ENCODE measurements at regions not wholly inside any gene's neighbourhood (a gene's known extent, or its start where the extent isn't known, plus 50 kb on each side); places are given as distances from the start of the nearest gene placed in this dataset.
"Not testable (repeated sequence)": the region's sequence is repeated elsewhere in the genome, so short reads cannot be mapped to it uniquely, and the experiment has no call there.

- Histone ChIP-seq H3K27ac (no peak overlapping the region), H3K4me3 (no peak overlapping the region), H3K27me3 (no peaks in the 10 kb centered on the region), H3K36me3 (no peaks in the 10 kb centered on the region), H3K4me1 (no peaks in the 10 kb centered on the region), H3K9me3 (no peaks in the 10 kb centered on the region)
- no peak for TF ChIP-seq CTCF (IDR thresholded peaks at IDR 0.05)
- TF ChIP-seq POLR2A (IDR thresholded peaks at IDR 0.05): no peak
- intact Hi-C loops (cut with DNase I; ENCODE audit: low total_unique reads): no loop called here
- no peak for DNase-seq
Measured at GRCh38 chr2:175601969-175602368, 400.1 kb downstream of the LNPK start.

- DNase-seq: no peak
- Histone ChIP-seq H3K36me3 (no peaks in the 10 kb centered on the region), H3K9me3 (no peaks in the 10 kb centered on the region), H3K27ac (no peak overlapping the region), H3K27me3 (no peaks in the 10 kb centered on the region), H3K4me3 (no peak overlapping the region), H3K4me1 (no peaks in the 10 kb centered on the region)
- intact Hi-C loops (cut with DNase I; ENCODE audit: low total_unique reads): no loop called here
- TF ChIP-seq POLR2A (IDR thresholded peaks at IDR 0.05): no peak
- no peak for TF ChIP-seq CTCF (IDR thresholded peaks at IDR 0.05)
Measured at GRCh38 chr2:175599966-175600831, 401.9 kb downstream of the LNPK start.

- DNase-seq: no peak
- Histone ChIP-seq H3K27me3 (no peaks in the 10 kb centered on the region), H3K4me1 (no peaks in the 10 kb centered on the region), H3K27ac (no peak overlapping the region), H3K4me3 (no peak overlapping the region), H3K9me3 (no peaks in the 10 kb centered on the region), H3K36me3 (no peaks in the 10 kb centered on the region)
- TF ChIP-seq CTCF (IDR thresholded peaks at IDR 0.05) (no peak), POLR2A (IDR thresholded peaks at IDR 0.05) (no peak)
- intact Hi-C loops (cut with DNase I; ENCODE audit: low total_unique reads): no loop called here
Measured at GRCh38 chr2:175597286-175597685, 404.8 kb downstream of the LNPK start.

- Histone ChIP-seq H3K4me3 (no peak overlapping the region), H3K9me3 (no peaks in the 10 kb centered on the region), H3K27ac (no peak overlapping the region), H3K27me3 (no peaks in the 10 kb centered on the region), H3K4me1 (no peaks in the 10 kb centered on the region), H3K36me3 (no peaks in the 10 kb centered on the region)
- DNase-seq: no peak
- intact Hi-C loops (cut with DNase I; ENCODE audit: low total_unique reads): no loop called here
- TF ChIP-seq CTCF (IDR thresholded peaks at IDR 0.05) (no peak), POLR2A (IDR thresholded peaks at IDR 0.05) (no peak)
Measured at GRCh38 chr2:175595139-175595538, 406.9 kb downstream of the LNPK start.

GRCh38 chr2:175593686-175594525 is 408.2 kb downstream of the LNPK start:
- H3K4me3 ChIP-seq; H3K9me3 ChIP-seq; intact Hi-C loops (cut with DNase I; ENCODE audit: low total_unique reads); DNase-seq; H3K4me1 ChIP-seq; H3K36me3 ChIP-seq; H3K27me3 ChIP-seq; H3K27ac ChIP-seq: not testable (repeated sequence)

- intact Hi-C loops (cut with DNase I; ENCODE audit: low total_unique reads); DNase-seq; H3K4me1 ChIP-seq; H3K27me3 ChIP-seq; H3K4me3 ChIP-seq; H3K36me3 ChIP-seq; H3K27ac ChIP-seq; H3K9me3 ChIP-seq: not testable (repeated sequence)
Measured at GRCh38 chr2:175588213-175588612, 406.7 kb upstream of the ATP5MC3 start.

Measured in uterus (tissue), 3 donors.